Liver (tissue), 8 donors: ENCODE measurements at regions not wholly inside any gene's neighbourhood (a gene's known extent, or its start where the extent isn't known, plus 50 kb on each side); places are given as distances from the start of the nearest gene placed in this dataset.
A peak's percentile ranks its signal among the peaks of the same experiment; 100 is the strongest.

ENCODE experiments used
- DNase-seq: peaks from one replicate; pipeline ENCODE4 v3.0.0-alpha.2; 2017; ENCODE audit warnings: low spot score
- H3K27ac ChIP-seq, 2 donors: one replicate each; pipeline ENCODE4 v1.7.0; 2013; ENCODE audit warnings: inconsistent platforms in 2 of 2, low read length in 2 of 2, control low read depth in 1 of 2, low read depth in 1 of 2, mild to moderate bottlenecking in 1 of 2
- H3K27me3 ChIP-seq, 4 donors: one replicate each; pipeline versions ENCODE4 v1.6.1 to v1.7.0; 2013; ENCODE audit warnings: low read length in 3 of 4, inconsistent platforms in 1 of 4, mild to moderate bottlenecking in 1 of 4, moderate library complexity in 1 of 4; ENCODE audit not compliant: control insufficient read depth in 4 of 4, insufficient read depth in 4 of 4
- H3K36me3 ChIP-seq, 4 donors: one replicate each; pipeline versions ENCODE4 v1.6.1 to v1.7.0; 2013; ENCODE audit warnings: low read length in 3 of 4, mild to moderate bottlenecking in 3 of 4, low read depth in 1 of 4, moderate library complexity in 1 of 4; ENCODE audit not compliant: control insufficient read depth in 4 of 4, insufficient read depth in 3 of 4
- H3K4me1 ChIP-seq, 4 donors: one replicate each; pipeline versions ENCODE4 v1.6.1 to v1.7.0; 2013; ENCODE audit warnings: low read length in 3 of 4, mild to moderate bottlenecking in 3 of 4, moderate library complexity in 1 of 4; ENCODE audit not compliant: control insufficient read depth in 4 of 4, insufficient read depth in 4 of 4
- H3K4me3 ChIP-seq, 3 donors: one replicate each; pipeline versions ENCODE4 v1.6.1 to v1.7.0; 2013; ENCODE audit warnings: low read length in 3 of 3, control low read depth in 1 of 3, low read depth in 1 of 3, mild to moderate bottlenecking in 1 of 3
- H3K9ac ChIP-seq, 2 donors: one replicate each; pipeline ENCODE4 v1.7.0; 2013; ENCODE audit warnings: low read length in 2 of 2, mild to moderate bottlenecking in 2 of 2, moderate library complexity in 2 of 2, control low read depth in 1 of 2, low read depth in 1 of 2
- H3K9me3 ChIP-seq, 4 donors: one replicate each; pipeline versions ENCODE4 v1.6.1 to v1.7.0; 2013; ENCODE audit warnings: low read length in 3 of 4; ENCODE audit not compliant: control insufficient read depth in 4 of 4
- CTCF ChIP-seq: fragments of 150-350 bp; IDR thresholded peaks from 2 replicates; pipeline ENCODE4 v1.5.1; 2017; ENCODE audit warnings: improper control_type of control experiment, low read depth, low read length; ENCODE audit not compliant: missing input control
- EGR1 ChIP-seq, 2 donors: IDR thresholded peaks; 2 replicates each; pipeline ENCODE4 v1.6.1; 2016 to 2018; ENCODE audit warnings: antibody characterized with exemption in 2 of 2, low read depth in 2 of 2
- FOXA1 ChIP-seq: IDR thresholded peaks from 2 replicates; pipeline ENCODE4 v1.6.1; 2016; ENCODE audit warnings: antibody characterized with exemption
- FOXA2 ChIP-seq: IDR thresholded peaks from 2 replicates; pipeline ENCODE4 v1.6.1; 2016; ENCODE audit warnings: antibody characterized with exemption
- GABPA ChIP-seq, 2 donors: IDR thresholded peaks in 1 of 2; conservative IDR thresholded peaks in 1 of 2; 2 replicates each; pipeline ENCODE4 v1.6.1; 2016; ENCODE audit warnings: antibody characterized with exemption in 2 of 2, mild to moderate bottlenecking in 1 of 2, moderate library complexity in 1 of 2
- HNF4G ChIP-seq: IDR thresholded peaks from 2 replicates; pipeline ENCODE4 v1.6.1; 2016; ENCODE audit warnings: antibody characterized with exemption
- JUND ChIP-seq, 2 donors: IDR thresholded peaks; 2 replicates each; pipeline ENCODE4 v1.6.1; 2016; ENCODE audit warnings: antibody characterized with exemption in 2 of 2
- MAX ChIP-seq: IDR thresholded peaks from 2 replicates; pipeline ENCODE4 v1.6.1; 2016; ENCODE audit warnings: antibody characterized with exemption
- NR2F2 ChIP-seq: IDR thresholded peaks from 2 replicates; pipeline ENCODE4 v1.6.1; 2016; ENCODE audit warnings: antibody characterized with exemption
- RAD21 ChIP-seq, 2 donors: IDR thresholded peaks; 2 replicates each; pipeline ENCODE4 v1.6.1; 2016; ENCODE audit warnings: antibody characterized with exemption in 2 of 2, mild to moderate bottlenecking in 2 of 2
- REST ChIP-seq: IDR thresholded peaks from 2 replicates; pipeline ENCODE4 v1.6.1; 2016; ENCODE audit warnings: antibody characterized with exemption, mild to moderate bottlenecking
- RXRA ChIP-seq, 2 donors: IDR thresholded peaks; 2 replicates each; pipeline ENCODE4 v1.6.1; 2017 to 2018; ENCODE audit warnings: antibody characterized with exemption in 2 of 2, mild to moderate bottlenecking in 1 of 2
- SP1 ChIP-seq: IDR thresholded peaks from 2 replicates; pipeline ENCODE4 v1.6.1; 2018; ENCODE audit warnings: antibody characterized with exemption, mild to moderate bottlenecking
- TAF1 ChIP-seq: conservative IDR thresholded peaks from 2 replicates; pipeline ENCODE4 v1.6.1; 2016; ENCODE audit warnings: antibody characterized with exemption, mild to moderate bottlenecking
- YY1 ChIP-seq: IDR thresholded peaks from 2 replicates; pipeline ENCODE4 v1.6.1; 2016; ENCODE audit warnings: antibody characterized with exemption, mild to moderate bottlenecking
- ZBTB33 ChIP-seq: IDR thresholded peaks from 2 replicates; pipeline ENCODE4 v1.6.1; 2016; ENCODE audit warnings: antibody characterized with exemption
- WGBS: extraction: QIAGEN DNeasy Blood & Tissue Kit; methylation state at CpG from one replicate; pipeline ENCODE4 v1.1.7; 2013; 5-methylcytosine and 5-hydroxymethylcytosine counted together
- TF ChIP-seq, protein P1 (sequence below): IDR thresholded peaks from 2 replicates; pipeline ENCODE4 v1.6.1; 2016; ENCODE audit warnings: antibody characterized with exemption
- donor health status: healthy.
- donor health status: healthy.
- donor health status: healthy.
- donor health status: healthy.
- donor health status: healthy.

- peaks cover 6 to 37% (median 29%) of the 10 kb centered on the region in 4 donors for H3K4me1 ChIP-seq
- no peak overlapping the region for H3K4me3 ChIP-seq
- 94% methylated on average over 3 of the region's 3 CpGs for WGBS
- H3K9ac ChIP-seq: no peak overlapping the region
- DNase-seq: no peak
- H3K27ac ChIP-seq: peak overlapping the region; percentile 2 to 68
- H3K9me3 ChIP-seq: no peaks in the 10 kb centered on the region
- H3K27me3 ChIP-seq: no peaks in the 10 kb centered on the region
- H3K36me3 ChIP-seq: no peaks in the 10 kb centered on the region
- TF ChIP-seq, protein P1, sequence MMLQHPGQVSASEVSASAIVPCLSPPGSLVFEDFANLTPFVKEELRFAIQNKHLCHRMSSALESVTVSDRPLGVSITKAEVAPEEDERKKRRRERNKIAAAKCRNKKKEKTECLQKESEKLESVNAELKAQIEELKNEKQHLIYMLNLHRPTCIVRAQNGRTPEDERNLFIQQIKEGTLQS: no peak
- no peak for TF ChIP-seq TAF1
- no peak for TF ChIP-seq EGR1 (IDR thresholded peaks at IDR 0.05; ENCODE audit: low read depth in 2 of 2)
- no peak for TF ChIP-seq ZBTB33
- no peak for TF ChIP-seq CTCF
- no peak for TF ChIP-seq RXRA (IDR thresholded peaks at IDR 0.05)
- TF ChIP-seq REST: no peak
- TF ChIP-seq MAX: no peak
- no peak for TF ChIP-seq GABPA (IDR thresholded peaks at IDR 0.05 in 1 of 2, conservative IDR thresholded peaks at IDR 0.05 in 1 of 2)
- TF ChIP-seq FOXA2: no peak
- no peak for TF ChIP-seq NR2F2
- no peak for TF ChIP-seq HNF4G
- no peak for TF ChIP-seq YY1
- no peak for TF ChIP-seq SP1
These were observed 60.5 kb upstream of the LGALSL start for GRCh38 chr2:64393383-64394010.

GRCh38 chr2:64394153-64394552, 59.8 kb upstream of the LGALSL start:
- no peak for DNase-seq
- Histone ChIP-seq H3K4me1 (peaks cover 6 to 37% (median 29%) of the 10 kb centered on the region in 4 donors), H3K9me3 (no peaks in the 10 kb centered on the region), H3K27me3 (no peaks in the 10 kb centered on the region), H3K27ac (peak overlapping the region; percentile 2 to 68), H3K9ac (no peak overlapping the region), H3K4me3 (no peak overlapping the region), H3K36me3 (no peaks in the 10 kb centered on the region)
- 62% methylated on average over 3 of the region's 3 CpGs for WGBS
- TF ChIP-seq RXRA (IDR thresholded peaks at IDR 0.05) (peak; percentile 79 to 88), FOXA2 (peak; percentile 14), RAD21 (IDR thresholded peaks at IDR 0.05) (peak; percentile 39 to 63), FOXA1 (peak; percentile 16), JUND (IDR thresholded peaks at IDR 0.05) (peak in 1 of 2 donors; percentile 75), NR2F2 (no peak), YY1 (peak; percentile 67), ZBTB33 (peak; percentile 49), CTCF (no peak), TAF1 (no peak), HNF4G (peak; percentile 88)
- TF ChIP-seq, protein P1: no peak
